Lung (tissue), 11 donors: ENCODE measurements at regions not wholly inside any gene's neighbourhood (a gene's known extent, or its start where the extent isn't known, plus 50 kb on each side); places are given as distances from the start of the nearest gene placed in this dataset.
A peak's percentile ranks its signal among the peaks of the same experiment; 100 is the strongest.

Experiments
- ATAC-seq: fragments of 200-7000 bp; cut with Tn5 transposase; one replicate; pipeline ENCODE4 v1.9.1; 2020; ENCODE audit warnings: moderate number of reproducible peaks; ENCODE audit not compliant: insufficient read depth, low FRiP score
- DNase-seq, 3 donors: peaks; one replicate each; pipeline ENCODE4 v3.0.0-alpha.2; 2013 to 2017
- H3K27ac ChIP-seq, 2 donors: one replicate each; pipeline ENCODE4 v1.5.1; 2013; ENCODE audit warnings: mild to moderate bottlenecking in 2 of 2, moderate library complexity in 2 of 2, control low read depth in 1 of 2, inconsistent platforms in 1 of 2, low read depth in 1 of 2, low read length in 1 of 2
- H3K27me3 ChIP-seq, 3 donors: one replicate each; pipeline ENCODE4 v1.5.1; 2013; ENCODE audit warnings: low read length in 2 of 3; ENCODE audit not compliant: control insufficient read depth in 3 of 3, insufficient read depth in 3 of 3
- H3K36me3 ChIP-seq, 4 donors: one replicate each; pipeline ENCODE4 v1.5.1; 2013; ENCODE audit warnings: low read length in 4 of 4, mild to moderate bottlenecking in 1 of 4, moderate library complexity in 1 of 4; ENCODE audit not compliant: control insufficient read depth in 4 of 4, insufficient read depth in 4 of 4
- H3K4me1 ChIP-seq, 5 donors: one replicate each; pipeline ENCODE4 v1.5.1; 2013; ENCODE audit warnings: low read length in 5 of 5, mild to moderate bottlenecking in 2 of 5, moderate library complexity in 1 of 5; ENCODE audit not compliant: control insufficient read depth in 5 of 5, insufficient read depth in 5 of 5
- H3K4me3 ChIP-seq: one replicate; pipeline ENCODE4 v1.5.1; 2013; ENCODE audit warnings: mild to moderate bottlenecking, control low read depth, moderate library complexity
- H3K9ac ChIP-seq, 2 donors: one replicate each; pipeline ENCODE4 v1.5.1; 2013; ENCODE audit warnings: low read length in 2 of 2, control low read depth in 1 of 2; ENCODE audit not compliant: insufficient read depth in 1 of 2
- H3K9me3 ChIP-seq, 4 donors: one replicate each; pipeline ENCODE4 v1.5.1; 2013; ENCODE audit warnings: low read length in 3 of 4, mild to moderate bottlenecking in 1 of 4, moderate library complexity in 1 of 4; ENCODE audit not compliant: control insufficient read depth in 4 of 4, insufficient read depth in 3 of 4
- CTCF ChIP-seq: IDR thresholded peaks from 2 replicates; pipeline ENCODE4 v1.5.1; 2012; ENCODE audit warnings: mild to moderate bottlenecking; ENCODE audit errors: control extremely low read depth, extremely low read depth
- WGBS, 2 donors: extraction: QIAGEN DNeasy Blood & Tissue Kit; methylation state at CpG; one replicate each; pipeline ENCODE4 v1.1.7; 2013; 5-methylcytosine and 5-hydroxymethylcytosine counted together
- donor health status: control.
- donor health status: control.
- donor health status: Bipolar disorder and iron deficiency.
- donor health status: healthy.
- donor health status: DM: yes; HTN: yes; CAD: no.

GRCh38 chr7:148527717-148528168 is 62.8 kb upstream of the C7orf33 start:
- ATAC-seq (peak; percentile 77), DNase-seq (peak; percentile 62 to 72 (median 63))
- peak; percentile 74 for TF ChIP-seq CTCF
- Histone ChIP-seq H3K27me3 (no peaks in the 10 kb centered on the region), H3K27ac (no peak overlapping the region), H3K4me1 (peaks cover 0 to 8% (median 0%) of the 10 kb centered on the region in 5 donors), H3K9ac (no peak overlapping the region), H3K9me3 (no peaks in the 10 kb centered on the region), H3K36me3 (no peaks in the 10 kb centered on the region), H3K4me3 (no peak overlapping the region)
- 34 to 36% methylated on average over 6 of the region's 6 CpGs for WGBS, 2 donors

GRCh38 chr7:148535217-148535616 is 55.3 kb upstream of the C7orf33 start:
- Histone ChIP-seq H3K36me3 (no peaks in the 10 kb centered on the region), H3K4me3 (no peak overlapping the region), H3K4me1 (peaks cover 0 to under 1% (median 0%) of the 10 kb centered on the region in 5 donors), H3K9me3 (no peaks in the 10 kb centered on the region), H3K9ac (no peak overlapping the region), H3K27me3 (no peaks in the 10 kb centered on the region), H3K27ac (no peak overlapping the region)
- ATAC-seq (no peak), DNase-seq (peak in 1 of 3 donors; percentile 15)
- TF ChIP-seq CTCF: no peak
- WGBS, 2 donors: 11 to 28% methylated on average over 9 of the region's 9 CpGs

GRCh38 chr7:148537435-148537834 is 53.1 kb upstream of the C7orf33 start:
- 88 to 90% methylated on average over 6 of the region's 6 CpGs for WGBS, 2 donors

More at GRCh38 chr7:148537435-148537834, 53.1 kb upstream of the C7orf33 start:
- no peak for DNase-seq
- Histone ChIP-seq H3K27ac (no peak overlapping the region), H3K27me3 (peaks cover 0 to 4% (median 0%) of the 10 kb centered on the region in 3 donors), H3K4me1 (peaks cover 0 to 1% (median 0%) of the 10 kb centered on the region in 5 donors), H3K9me3 (no peaks in the 10 kb centered on the region), H3K4me3 (no peak overlapping the region), H3K9ac (no peak overlapping the region), H3K36me3 (no peaks in the 10 kb centered on the region)
- TF ChIP-seq CTCF: no peak
- ATAC-seq: no peak
